ENCODE measurements at regions not wholly inside any gene's neighbourhood (a gene's known extent, or its start where the extent isn't known, plus 50 kb on each side); places are given as distances from the start of the nearest gene placed in this dataset.

GRCh38 chr3:28646435-28646834 lies 297.8 kb upstream of the AZI2 start:
- H3K36me3 ChIP-seq (ENCODE audit: control insufficient read depth, insufficient read depth, low read length): no peaks in the 10 kb centered on the region
- no peak overlapping the region for H3K4me3 ChIP-seq (ENCODE audit: low read length)
- no peak overlapping the region for H2AK5ac ChIP-seq (ENCODE audit: low read length)
- no peak overlapping the region for H3K18ac ChIP-seq (ENCODE audit: low read length)
- no peak overlapping the region for H3K4me2 ChIP-seq (ENCODE audit: low read length)
- no peak overlapping the region for H3K27ac ChIP-seq (ENCODE audit: low read depth, low read length)
- no peaks in the 10 kb centered on the region for H3K27me3 ChIP-seq (ENCODE audit: insufficient read depth, low read length, poor library complexity)
- no peak overlapping the region for H2BK5ac ChIP-seq (ENCODE audit: low read length)
- no CpG with 5 or more reads among the region's 4 CpGs for WGBS (ENCODE audit: extremely low coverage, insufficient coverage, low lambda C conversion rate)
- no peak overlapping the region for H2BK120ac ChIP-seq (ENCODE audit: low read depth, low read length)
- H3K4me1 ChIP-seq (ENCODE audit: control insufficient read depth, low read depth, low read length): no peaks in the 10 kb centered on the region
- H3K79me1 ChIP-seq (ENCODE audit: low read length): no peaks in the 10 kb centered on the region
- no peak overlapping the region for H4K8ac ChIP-seq (ENCODE audit: low read depth, low read length)
- peak; percentile 17 for DNase-seq
- no peaks in the 10 kb centered on the region for H3K79me2 ChIP-seq (ENCODE audit: control insufficient read depth, insufficient read depth, low read length)
- H3K56ac ChIP-seq (ENCODE audit: low read length): no peak overlapping the region
- H2BK15ac ChIP-seq (replicated peaks; ENCODE audit: low read depth): no peak overlapping the region
- no peak overlapping the region for H3K23ac ChIP-seq (ENCODE audit: low read length)
- H4K5ac ChIP-seq (ENCODE audit: low read length): no peak overlapping the region
- H3K9ac ChIP-seq (ENCODE audit: low read length): no peak overlapping the region
- H3K4ac ChIP-seq (ENCODE audit: low read depth, low read length): no peak overlapping the region

GRCh38 chr3:28649266-28649665 lies 300.6 kb upstream of the AZI2 start:
- H3K79me2 ChIP-seq (ENCODE audit: control insufficient read depth, insufficient read depth, low read length): no peaks in the 10 kb centered on the region
- no peak overlapping the region for H3K4me3 ChIP-seq (ENCODE audit: low read length)
- no peak overlapping the region for H2BK5ac ChIP-seq (ENCODE audit: low read length)
- H3K9ac ChIP-seq (ENCODE audit: low read length): no peak overlapping the region
- DNase-seq: no peak
- no peaks in the 10 kb centered on the region for H3K36me3 ChIP-seq (ENCODE audit: control insufficient read depth, insufficient read depth, low read length)
- H3K23ac ChIP-seq (ENCODE audit: low read length): no peak overlapping the region
- H3K4me2 ChIP-seq (ENCODE audit: low read length): no peak overlapping the region
- no peaks in the 10 kb centered on the region for H3K79me1 ChIP-seq (ENCODE audit: low read length)
- H3K18ac ChIP-seq (ENCODE audit: low read length): no peak overlapping the region
- H3K4ac ChIP-seq (ENCODE audit: low read depth, low read length): no peak overlapping the region
- H2BK15ac ChIP-seq (replicated peaks; ENCODE audit: low read depth): no peak overlapping the region
- WGBS (ENCODE audit: extremely low coverage, insufficient coverage, low lambda C conversion rate): no CpG with 5 or more reads among the region's 2 CpGs
- H3K27me3 ChIP-seq (ENCODE audit: insufficient read depth, low read length, poor library complexity): no peaks in the 10 kb centered on the region
- H4K5ac ChIP-seq (ENCODE audit: low read length): no peak overlapping the region
- H3K27ac ChIP-seq (ENCODE audit: low read depth, low read length): no peak overlapping the region
- H3K56ac ChIP-seq (ENCODE audit: low read length): no peak overlapping the region
- H2AK5ac ChIP-seq (ENCODE audit: low read length): no peak overlapping the region
- H3K4me1 ChIP-seq (ENCODE audit: control insufficient read depth, low read depth, low read length): no peaks in the 10 kb centered on the region
- H2BK120ac ChIP-seq (ENCODE audit: low read depth, low read length): no peak overlapping the region
- no peak overlapping the region for H4K8ac ChIP-seq (ENCODE audit: low read depth, low read length)

GRCh38 chr3:28651159-28651558 lies 302.5 kb upstream of the AZI2 start:
- H3K27ac ChIP-seq (ENCODE audit: low read depth, low read length): no peak overlapping the region
- DNase-seq: no peak
- no peak overlapping the region for H2AK5ac ChIP-seq (ENCODE audit: low read length)
- no peaks in the 10 kb centered on the region for H3K4me1 ChIP-seq (ENCODE audit: control insufficient read depth, low read depth, low read length)
- no peak overlapping the region for H3K4me3 ChIP-seq (ENCODE audit: low read length)
- no peak overlapping the region for H2BK5ac ChIP-seq (ENCODE audit: low read length)
- no peak overlapping the region for H2BK120ac ChIP-seq (ENCODE audit: low read depth, low read length)
- H4K5ac ChIP-seq (ENCODE audit: low read length): no peak overlapping the region
- no peaks in the 10 kb centered on the region for H3K79me2 ChIP-seq (ENCODE audit: control insufficient read depth, insufficient read depth, low read length)
- no peaks in the 10 kb centered on the region for H3K36me3 ChIP-seq (ENCODE audit: control insufficient read depth, insufficient read depth, low read length)
- no CpG with 5 or more reads among the region's 3 CpGs for WGBS (ENCODE audit: extremely low coverage, insufficient coverage, low lambda C conversion rate)
- H2BK15ac ChIP-seq (replicated peaks; ENCODE audit: low read depth): no peak overlapping the region
- no peak overlapping the region for H3K18ac ChIP-seq (ENCODE audit: low read length)
- H3K27me3 ChIP-seq (ENCODE audit: insufficient read depth, low read length, poor library complexity): no peaks in the 10 kb centered on the region
- H4K8ac ChIP-seq (ENCODE audit: low read depth, low read length): no peak overlapping the region
- H3K4me2 ChIP-seq (ENCODE audit: low read length): no peak overlapping the region
- no peak overlapping the region for H3K9ac ChIP-seq (ENCODE audit: low read length)
- no peak overlapping the region for H3K23ac ChIP-seq (ENCODE audit: low read length)
- no peaks in the 10 kb centered on the region for H3K79me1 ChIP-seq (ENCODE audit: low read length)
- no peak overlapping the region for H3K56ac ChIP-seq (ENCODE audit: low read length)
- H3K4ac ChIP-seq (ENCODE audit: low read depth, low read length): no peak overlapping the region

DNA sequence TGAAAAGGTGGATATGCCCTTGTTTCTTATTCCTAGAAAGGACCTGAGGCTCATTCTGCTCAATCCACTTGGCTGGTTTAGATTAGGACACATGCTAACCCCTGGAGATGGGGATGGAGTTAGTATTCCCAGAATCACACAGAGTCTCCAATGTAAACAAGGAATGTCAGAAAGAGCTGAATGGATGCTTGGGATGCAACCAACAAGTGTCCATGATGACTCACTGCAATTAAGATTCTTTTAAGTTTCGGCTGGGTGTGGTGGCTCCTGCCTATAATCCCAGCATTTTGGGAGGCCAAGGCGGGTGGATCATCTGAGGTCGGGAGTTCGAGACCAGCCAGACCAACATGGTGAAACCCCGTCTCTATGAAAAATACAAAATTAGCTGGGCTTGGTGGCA lies 315.5 kb upstream of the AZI2 start:
- Histone ChIP-seq H3K9ac (ENCODE audit: low read length) (no peak overlapping the region), H3K4me1 (ENCODE audit: control insufficient read depth, low read depth, low read length) (no peaks in the 10 kb centered on the region), H3K4ac (ENCODE audit: low read depth, low read length) (no peak overlapping the region), H3K27me3 (ENCODE audit: insufficient read depth, low read length, poor library complexity) (no peaks in the 10 kb centered on the region), H2BK120ac (ENCODE audit: low read depth, low read length) (no peak overlapping the region), H3K23ac (ENCODE audit: low read length) (no peak overlapping the region), H3K4me3 (ENCODE audit: low read length) (no peak overlapping the region), H3K36me3 (ENCODE audit: control insufficient read depth, insufficient read depth, low read length) (no peaks in the 10 kb centered on the region), H3K56ac (ENCODE audit: low read length) (no peak overlapping the region), H3K79me1 (ENCODE audit: low read length) (no peaks in the 10 kb centered on the region), H3K79me2 (ENCODE audit: control insufficient read depth, insufficient read depth, low read length) (no peaks in the 10 kb centered on the region), H4K5ac (ENCODE audit: low read length) (no peak overlapping the region), H3K18ac (ENCODE audit: low read length) (no peak overlapping the region), H2AK5ac (ENCODE audit: low read length) (no peak overlapping the region), H2BK15ac (replicated peaks; ENCODE audit: low read depth) (no peak overlapping the region), H3K27ac (ENCODE audit: low read depth, low read length) (no peak overlapping the region), H3K4me2 (ENCODE audit: low read length) (no peak overlapping the region), H2BK5ac (ENCODE audit: low read length) (no peak overlapping the region), H4K8ac (ENCODE audit: low read depth, low read length) (no peak overlapping the region)
- WGBS (ENCODE audit: extremely low coverage, insufficient coverage, low lambda C conversion rate): no CpG with 5 or more reads among the region's 5 CpGs
- DNase-seq: peak; percentile 7

GRCh38 chr3:28667646-28668621 lies 319.3 kb upstream of the AZI2 start:
- no peaks in the 10 kb centered on the region for H3K79me2 ChIP-seq (ENCODE audit: control insufficient read depth, insufficient read depth, low read length)
- H3K9ac ChIP-seq (ENCODE audit: low read length): no peak overlapping the region
- DNase-seq: peak; percentile 89
- H2BK120ac ChIP-seq (ENCODE audit: low read depth, low read length): no peak overlapping the region
- H2BK15ac ChIP-seq (replicated peaks; ENCODE audit: low read depth): no peak overlapping the region
- H3K4me1 ChIP-seq (ENCODE audit: control insufficient read depth, low read depth, low read length): no peaks in the 10 kb centered on the region
- H3K56ac ChIP-seq (ENCODE audit: low read length): no peak overlapping the region
- H4K8ac ChIP-seq (ENCODE audit: low read depth, low read length): no peak overlapping the region
- no peak overlapping the region for H3K27ac ChIP-seq (ENCODE audit: low read depth, low read length)
- no peak overlapping the region for H3K4ac ChIP-seq (ENCODE audit: low read depth, low read length)
- no peak overlapping the region for H3K4me2 ChIP-seq (ENCODE audit: low read length)
- no peaks in the 10 kb centered on the region for H3K36me3 ChIP-seq (ENCODE audit: control insufficient read depth, insufficient read depth, low read length)
- no peaks in the 10 kb centered on the region for H3K79me1 ChIP-seq (ENCODE audit: low read length)
- H3K4me3 ChIP-seq (ENCODE audit: low read length): no peak overlapping the region
- WGBS (ENCODE audit: extremely low coverage, insufficient coverage, low lambda C conversion rate): no CpG with 5 or more reads among the region's 5 CpGs
- H2BK5ac ChIP-seq (ENCODE audit: low read length): no peak overlapping the region
- H3K18ac ChIP-seq (ENCODE audit: low read length): no peak overlapping the region
- no peak overlapping the region for H4K5ac ChIP-seq (ENCODE audit: low read length)
- no peak overlapping the region for H3K23ac ChIP-seq (ENCODE audit: low read length)
- H3K27me3 ChIP-seq (ENCODE audit: insufficient read depth, low read length, poor library complexity): no peaks in the 10 kb centered on the region
- H2AK5ac ChIP-seq (ENCODE audit: low read length): no peak overlapping the region

Measured in mesendoderm (in vitro differentiated cells).